DMS53 (cell line): ENCODE measurements at regions not wholly inside any gene's neighbourhood (a gene's known extent, or its start where the extent isn't known, plus 50 kb on each side); places are given as distances from the start of the nearest gene placed in this dataset.

ENCODE experiments used
- DNase-seq: peaks from one replicate; lab custom pipeline; 2025; lab: John Stamatoyannopoulos, UW

DNA sequence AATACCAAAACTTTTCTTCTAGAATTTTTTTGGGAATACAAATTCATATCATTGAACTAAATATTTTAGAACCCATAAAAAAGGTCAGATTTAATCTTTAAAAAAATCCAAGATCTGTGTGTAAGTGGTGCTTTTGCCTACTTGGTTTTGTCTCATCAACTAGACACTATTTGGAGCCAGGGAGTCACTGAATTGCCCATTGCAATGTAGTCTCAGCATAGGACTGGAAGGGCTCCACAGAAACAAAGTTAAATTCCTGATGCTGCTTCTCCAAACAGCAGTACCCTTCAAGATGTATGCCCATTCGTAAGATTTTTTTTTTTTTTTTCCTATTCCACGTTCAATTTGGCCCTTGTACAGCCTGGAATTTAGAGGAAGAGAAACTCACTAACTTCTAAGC lies 208.0 kb upstream of the MPDZ start:
- DNase-seq: no peak

DNA sequence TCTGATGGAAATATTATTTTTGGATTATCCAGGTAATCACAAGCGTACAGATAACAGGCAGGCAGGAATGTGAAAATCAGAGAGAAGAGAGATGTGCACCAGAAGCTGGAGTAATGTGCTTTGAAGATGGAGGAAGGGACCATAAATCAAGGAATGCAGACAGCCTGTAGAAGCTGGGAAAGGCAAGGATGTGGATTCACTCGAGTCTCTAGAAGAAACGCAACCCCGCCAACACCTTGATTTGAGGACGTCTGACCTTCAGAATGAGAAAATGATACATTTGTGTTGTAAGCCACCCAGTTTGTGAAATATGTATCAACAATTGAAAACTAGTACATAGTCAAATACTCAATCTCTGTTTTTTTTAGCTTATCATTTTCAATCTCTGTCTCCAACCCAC lies 207.6 kb upstream of the MPDZ start:
- no peak for DNase-seq

DNA sequence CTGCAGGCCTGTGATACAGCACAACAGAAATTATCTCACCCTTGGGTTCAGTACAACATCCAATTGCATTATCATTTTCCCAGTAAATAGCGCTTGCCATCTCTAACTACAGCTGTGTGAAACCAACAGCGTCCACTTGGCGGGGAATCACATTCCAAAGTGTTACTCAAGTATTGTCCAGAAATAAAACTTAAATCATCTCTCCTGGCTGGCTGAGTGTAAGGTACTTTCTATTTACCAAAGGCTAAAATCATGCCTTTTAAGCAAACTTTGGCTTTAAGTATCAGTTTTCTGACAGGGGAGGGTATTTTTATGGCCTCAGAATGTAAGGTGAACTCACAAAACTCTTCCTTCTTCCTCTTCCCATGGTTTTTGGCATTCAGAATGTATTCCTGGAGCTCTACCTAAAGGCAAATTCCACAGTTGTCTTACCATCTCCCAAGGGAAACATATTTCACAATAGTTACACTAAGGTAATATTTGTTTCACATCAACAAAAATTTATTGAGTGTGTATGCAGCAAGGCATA lies 205.6 kb upstream of the MPDZ start:
- DNase-seq: no peak

DNA sequence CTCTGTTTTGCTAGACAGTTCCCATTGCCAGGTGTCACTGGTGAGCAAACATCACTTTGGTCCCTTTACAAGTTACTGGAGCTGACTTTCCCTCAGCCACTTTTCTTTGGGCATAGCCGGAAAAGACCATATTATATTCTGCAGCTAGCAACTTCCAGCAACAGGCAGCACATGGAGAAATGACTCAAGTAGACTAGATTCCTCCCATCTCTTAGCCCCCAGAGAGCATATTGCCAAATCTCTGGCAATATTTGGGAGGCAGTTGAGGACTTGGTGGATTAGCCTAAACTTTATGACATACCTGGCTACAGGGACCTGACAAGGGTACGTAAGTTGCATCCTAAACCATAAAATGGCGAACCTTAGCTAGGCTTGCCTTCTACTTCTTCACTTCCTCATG lies 204.7 kb upstream of the MPDZ start:
- DNase-seq: no peak

DNA sequence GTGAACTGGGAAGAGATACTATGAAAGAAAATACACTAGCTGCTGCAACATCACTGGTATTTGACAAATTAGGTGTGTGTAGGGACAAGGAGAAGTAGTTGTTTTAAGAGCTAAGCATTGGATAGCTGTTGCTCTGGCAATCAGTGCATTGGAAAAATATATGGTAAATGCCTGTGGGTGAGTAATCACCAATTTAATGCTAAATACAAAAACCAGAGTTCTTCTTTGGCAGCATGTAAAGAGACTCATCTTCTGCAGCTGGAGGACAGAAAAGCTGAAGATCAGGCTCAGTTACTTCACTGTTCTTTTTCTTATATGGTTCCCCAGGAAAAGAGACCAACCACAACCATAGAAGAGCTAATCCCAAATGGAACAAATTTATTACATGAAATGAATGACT lies 201.8 kb upstream of the MPDZ start:
- no peak for DNase-seq

DNA sequence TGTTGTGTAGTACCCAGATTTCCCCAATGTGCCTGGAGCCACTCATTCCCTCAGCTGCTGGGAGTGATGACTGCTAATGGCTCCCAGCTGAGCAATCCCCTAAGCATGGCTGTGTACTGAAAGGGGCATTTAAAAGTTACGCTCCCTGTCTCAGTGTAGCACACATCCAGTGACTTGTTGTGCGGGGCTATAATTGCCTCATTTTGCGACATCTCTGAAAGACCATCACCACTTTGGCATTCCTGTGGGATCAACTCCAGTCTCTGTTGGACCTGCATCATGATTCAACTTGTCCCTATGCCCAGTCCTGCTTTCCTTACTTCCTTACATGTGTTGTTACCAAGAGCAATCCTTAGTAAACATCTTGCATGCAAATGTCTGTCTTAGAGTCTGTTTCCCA lies 201.2 kb upstream of the MPDZ start:
- DNase-seq: no peak

DNA sequence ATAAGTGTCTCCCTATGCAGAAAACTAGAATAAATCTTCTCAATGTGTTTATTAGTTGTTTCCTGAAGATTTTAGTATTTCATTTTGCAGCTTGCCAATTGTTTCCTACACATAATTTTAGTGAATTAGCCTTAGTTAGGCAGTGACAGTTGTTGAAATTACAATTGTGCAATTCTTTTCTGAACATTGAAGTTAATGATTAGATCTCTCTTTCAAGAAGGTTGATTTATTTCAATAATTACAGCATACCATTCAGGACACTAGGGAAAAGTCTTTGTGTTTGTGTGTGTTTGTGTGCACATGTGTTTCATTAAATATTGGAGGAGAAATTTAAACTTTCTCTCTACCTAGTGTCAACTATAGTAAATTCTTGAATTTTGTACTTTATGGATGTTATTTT lies 199.6 kb upstream of the MPDZ start:
- no peak for DNase-seq

DNA sequence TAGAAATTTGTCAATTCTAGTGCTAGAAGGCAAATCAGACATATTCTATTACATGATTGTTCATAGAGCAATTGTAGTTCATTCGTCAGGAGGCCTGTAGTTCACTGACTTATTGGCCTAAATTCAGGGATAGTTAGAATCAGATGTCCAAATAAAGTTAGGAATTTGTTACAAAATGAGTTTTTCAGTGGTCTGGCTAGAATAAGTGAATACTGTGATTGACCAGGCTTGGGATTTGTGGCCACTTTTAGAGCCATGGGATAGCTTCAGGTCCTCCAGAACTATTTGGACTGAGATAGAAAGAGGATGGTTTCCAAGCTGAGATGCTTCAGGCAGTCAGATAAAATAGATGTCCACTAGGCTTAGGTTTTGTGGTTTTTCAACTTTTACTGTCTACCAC lies 199.1 kb upstream of the MPDZ start:
- no peak for DNase-seq

DNA sequence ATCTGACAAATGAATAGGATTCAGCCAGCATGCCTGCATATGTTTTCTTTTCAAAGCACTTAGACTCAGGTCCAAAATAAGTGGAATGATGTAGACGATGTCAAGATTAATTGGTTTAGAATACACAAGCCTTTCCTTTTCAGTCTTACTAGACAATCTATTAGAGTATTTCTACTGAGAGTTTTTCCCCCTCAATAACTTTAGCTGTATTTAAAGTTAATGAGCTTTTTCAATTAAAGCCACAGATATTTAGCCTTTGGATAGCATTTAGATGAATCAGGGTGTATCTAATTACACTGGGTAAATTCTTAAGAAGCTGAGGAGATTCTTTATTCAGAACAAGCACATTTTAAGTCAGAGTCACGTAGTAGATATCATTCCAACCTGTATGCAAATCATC lies 198.7 kb upstream of the MPDZ start:
- DNase-seq: no peak

DNA sequence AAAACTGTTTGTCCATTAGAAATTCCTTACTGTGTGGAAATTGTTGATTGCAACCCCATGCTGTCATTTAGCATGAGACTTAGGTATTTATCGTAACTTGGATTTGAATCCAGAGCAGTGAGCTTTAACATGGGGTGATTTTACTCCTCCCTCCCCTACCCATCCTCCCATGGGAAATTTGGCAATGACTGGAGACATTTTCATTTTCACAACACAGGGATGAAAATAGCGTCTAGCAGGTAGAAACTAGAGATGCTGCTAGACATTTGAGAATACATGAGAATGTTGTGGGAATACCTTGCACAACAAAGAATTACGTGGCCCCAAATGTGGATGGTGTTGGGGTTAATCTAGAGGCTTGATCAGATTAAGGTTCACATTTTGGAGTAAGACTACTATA lies 191.3 kb upstream of the MPDZ start:
- no peak for DNase-seq

DNA sequence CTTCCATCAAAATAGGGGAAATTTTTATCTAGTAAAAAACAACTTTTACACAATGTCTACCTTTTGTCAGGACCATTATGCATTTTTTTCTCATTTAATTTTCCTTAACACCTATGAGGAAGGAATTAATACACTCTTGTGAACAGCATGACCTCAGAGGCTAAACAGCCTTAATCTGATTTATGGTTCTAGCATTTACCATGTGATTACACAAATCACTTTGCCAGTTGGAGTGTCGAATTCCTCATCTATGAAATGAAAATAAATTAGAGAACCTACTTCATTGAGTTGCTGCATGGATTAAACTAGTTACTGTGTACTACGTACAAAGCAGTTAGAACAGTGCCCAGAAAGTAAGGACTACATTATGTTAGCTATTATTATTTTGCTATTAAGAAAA lies 187.7 kb upstream of the MPDZ start:
- DNase-seq: no peak

DNA sequence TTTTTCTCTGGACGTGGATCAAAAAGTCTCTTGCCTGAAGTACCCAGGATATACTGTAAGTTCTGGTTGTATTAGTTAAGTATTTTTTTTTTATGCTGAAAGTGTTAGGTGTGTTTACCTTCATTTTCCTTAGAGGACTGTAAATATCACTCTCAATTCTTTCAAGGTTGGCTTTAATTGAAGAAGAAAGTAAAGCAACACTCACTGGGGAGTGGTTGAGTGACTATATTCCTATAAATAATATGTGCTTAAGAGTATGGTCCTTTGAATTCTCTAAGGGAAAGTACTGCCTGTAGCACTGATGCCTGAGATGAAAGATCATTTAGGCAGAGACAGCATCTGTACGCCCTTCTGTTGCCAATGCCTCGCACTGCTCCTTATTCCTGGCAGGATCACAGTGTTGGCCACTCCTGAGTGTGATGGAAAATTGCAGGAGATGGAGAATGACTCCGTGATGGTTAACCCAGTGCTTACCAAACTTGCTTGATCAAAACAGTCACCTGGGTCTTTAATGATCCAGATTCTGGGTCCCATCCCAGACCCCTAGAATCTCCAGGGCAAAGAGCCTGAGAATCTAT lies 182.0 kb upstream of the MPDZ start:
- DNase-seq: no peak

DNA sequence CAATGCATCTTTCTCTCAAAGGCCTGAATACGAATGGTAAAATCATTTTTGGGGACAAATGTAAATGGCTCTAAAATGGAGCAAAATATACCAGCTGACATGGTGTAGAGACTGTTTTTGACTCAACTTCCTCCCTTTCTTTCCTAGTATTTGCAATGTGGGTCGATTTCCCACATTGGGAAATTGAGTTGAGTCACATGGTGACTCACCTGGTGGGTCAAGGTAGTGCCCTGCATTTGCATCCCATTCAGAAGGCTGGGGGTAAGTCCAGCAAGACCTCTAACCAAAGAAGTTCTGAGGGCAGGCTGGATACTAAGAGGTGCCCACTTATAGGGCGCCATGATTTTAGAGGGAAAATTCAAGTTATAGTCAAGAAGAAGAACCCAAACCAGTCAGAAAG lies 179.6 kb upstream of the MPDZ start:
- DNase-seq: no peak

DNA sequence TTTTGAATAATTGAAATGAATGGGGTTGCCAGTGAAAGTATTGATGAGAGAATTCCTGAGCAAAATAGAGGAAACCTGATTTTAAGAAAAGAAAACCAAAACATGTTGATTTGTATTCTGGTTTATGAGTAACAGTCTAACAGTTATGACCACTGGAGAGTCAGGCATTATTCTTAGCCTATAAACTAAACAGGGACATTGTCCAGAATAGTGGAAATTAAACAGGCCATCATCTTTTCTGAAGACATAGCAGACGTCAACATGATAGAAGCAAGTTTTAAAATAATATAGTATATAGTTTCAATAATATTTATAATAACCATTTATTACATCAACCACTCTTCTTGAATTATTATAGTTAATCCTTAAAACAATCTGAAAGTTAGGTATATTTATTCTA lies 178.3 kb upstream of the MPDZ start:
- no peak for DNase-seq

DNA sequence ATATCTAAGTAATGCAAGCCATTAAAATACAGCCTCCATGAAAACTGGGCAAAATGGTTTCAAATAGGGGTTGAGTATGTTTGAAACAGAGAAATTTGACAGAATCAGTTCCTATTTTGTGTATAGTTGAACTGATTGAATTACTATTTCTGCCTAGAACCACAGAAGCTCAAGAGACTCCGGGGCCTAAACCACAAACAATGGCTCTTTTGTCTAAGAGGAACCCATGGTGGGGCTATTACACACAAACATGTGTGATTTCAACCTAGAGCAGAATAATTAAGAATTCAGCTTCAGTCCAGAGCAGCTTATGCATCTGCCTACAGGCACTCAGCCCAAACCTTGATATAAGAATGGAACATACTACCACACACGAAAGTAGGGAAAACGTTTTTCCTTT lies 171.2 kb upstream of the MPDZ start:
- no peak for DNase-seq

DNA sequence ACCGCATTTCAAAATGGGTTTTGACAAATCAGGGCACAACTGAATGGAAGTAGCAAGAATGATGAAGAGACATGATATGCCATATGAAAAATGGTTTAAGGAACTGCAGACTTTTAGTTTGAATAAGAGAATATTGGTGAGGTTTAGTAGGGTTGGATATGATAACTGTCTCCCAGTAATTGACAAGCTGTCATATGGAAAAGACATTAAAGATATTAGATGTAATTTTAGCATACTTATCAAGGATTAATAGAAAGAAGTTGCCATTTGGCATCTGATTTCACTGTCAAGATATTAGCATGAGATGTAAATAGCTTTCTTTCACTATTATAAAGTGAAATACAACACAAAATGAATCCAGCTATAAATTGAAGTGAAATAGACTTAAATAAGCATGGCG lies 169.0 kb upstream of the MPDZ start:
- no peak for DNase-seq

DNA sequence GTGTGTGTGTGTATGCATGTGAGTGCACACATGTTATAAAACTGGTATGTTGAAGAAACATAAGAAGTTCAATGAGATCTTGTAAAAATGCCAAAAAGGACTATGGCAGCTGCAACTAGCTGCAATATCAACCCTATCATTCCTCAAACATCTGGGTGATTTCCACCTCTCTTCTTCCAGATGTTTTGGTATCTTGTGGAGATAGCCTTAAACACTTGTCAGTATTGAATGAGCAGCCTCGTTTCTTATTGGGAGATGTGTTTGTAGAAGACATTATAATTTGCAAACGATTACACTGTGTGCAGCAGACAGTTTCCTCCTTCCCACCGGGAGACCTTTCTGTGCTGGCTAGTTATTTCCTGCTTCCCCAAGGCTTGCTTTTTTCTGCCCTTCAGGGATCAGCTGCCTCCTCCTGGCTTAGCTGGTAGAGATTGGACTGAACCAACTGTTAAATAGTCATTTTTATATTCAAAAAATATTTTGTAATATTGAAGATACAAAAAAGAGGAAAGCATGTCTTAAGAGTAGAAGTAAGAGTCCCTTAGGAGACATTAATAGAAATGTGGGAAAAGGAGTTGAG lies 168.4 kb upstream of the MPDZ start:
- DNase-seq: peak; percentile 0

DNA sequence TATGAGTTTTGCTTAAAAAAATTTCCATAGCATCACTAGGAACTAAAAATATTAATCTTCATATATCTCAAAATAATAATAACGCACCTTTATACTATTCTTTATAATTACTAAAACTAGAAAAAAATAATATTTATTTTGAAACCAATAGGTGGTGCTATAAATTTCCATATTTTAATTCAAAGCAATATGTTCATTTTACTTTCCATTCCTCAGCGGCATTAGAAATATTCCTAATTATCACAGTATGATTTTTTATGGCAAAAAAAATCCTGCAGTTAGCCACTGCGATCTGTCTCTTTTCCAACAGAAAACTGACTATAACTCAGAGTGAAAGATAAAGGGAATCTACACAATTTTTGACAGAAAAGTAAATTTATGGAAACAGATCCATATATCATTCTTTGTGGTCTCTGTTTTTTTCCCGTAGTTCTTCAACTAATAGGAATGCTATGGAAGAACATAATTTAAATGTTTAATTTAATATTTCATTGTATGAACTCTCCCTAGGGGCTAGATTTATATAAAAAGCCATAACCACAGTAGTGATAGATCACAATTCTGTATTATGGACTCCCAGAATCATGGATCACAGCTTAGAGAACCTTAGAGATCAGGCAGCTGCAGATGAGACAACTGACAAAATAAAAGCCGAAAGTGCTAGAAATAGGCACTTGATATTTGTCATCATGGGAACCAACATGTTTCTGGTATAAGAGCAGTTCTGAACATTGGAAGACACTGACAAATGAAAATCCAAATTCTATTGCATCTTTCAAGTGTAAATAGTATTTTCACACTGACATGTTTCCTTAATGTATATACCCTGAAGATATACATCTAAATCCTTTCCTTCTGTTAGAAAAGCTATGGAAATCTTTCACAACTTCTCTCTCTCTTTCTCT lies 167.7 kb upstream of the MPDZ start:
- peak; percentile 0 for DNase-seq

DNA sequence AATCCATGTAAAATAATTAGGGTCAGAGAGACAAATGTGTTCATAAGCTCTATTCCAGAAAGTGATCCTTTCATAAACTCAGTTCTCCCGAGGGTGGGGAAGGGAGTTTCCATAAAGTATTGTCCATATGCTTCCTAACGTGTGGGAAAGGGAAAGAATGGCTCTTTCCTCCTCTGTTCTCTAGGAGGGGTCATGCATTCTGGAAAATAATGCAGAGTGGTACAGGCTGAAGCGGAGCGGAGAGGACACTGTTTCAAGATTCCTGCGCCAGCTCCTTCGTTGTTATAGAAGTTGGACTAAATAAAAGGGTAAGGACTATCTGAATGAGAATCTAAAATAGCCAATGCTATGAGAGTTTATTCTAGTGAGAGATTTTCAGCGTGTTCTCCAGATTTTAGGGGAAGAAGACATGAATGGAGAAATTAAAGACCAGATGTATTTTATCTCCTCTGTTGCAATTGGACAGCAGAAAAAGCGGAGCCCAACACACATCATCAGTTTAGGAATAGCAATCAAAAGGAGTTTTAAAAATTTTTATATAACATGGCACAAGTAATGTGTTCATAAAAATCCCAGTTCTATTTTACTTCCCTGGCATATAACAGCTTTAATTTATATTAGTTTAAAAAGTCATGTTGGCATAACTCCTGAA lies 166.9 kb upstream of the MPDZ start:
- no peak for DNase-seq

DNA sequence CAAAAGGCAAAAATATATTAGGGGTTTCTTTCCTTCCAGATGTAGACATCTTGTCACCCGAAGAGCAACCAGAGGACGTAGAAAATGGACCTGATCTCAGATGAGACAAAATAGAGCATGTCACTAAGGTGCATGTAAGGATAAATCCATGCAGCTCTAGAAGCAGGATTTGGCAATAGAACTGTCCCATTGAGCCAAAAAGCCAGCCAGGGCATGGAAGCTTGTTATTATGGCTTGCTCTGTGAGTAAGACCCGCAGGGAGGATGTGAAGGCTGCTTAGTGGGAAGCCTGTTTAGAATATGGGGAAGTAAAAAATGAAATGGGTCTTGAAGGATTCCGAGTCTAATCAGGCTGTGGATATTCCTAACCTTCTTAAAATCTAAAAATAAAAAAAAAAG lies 165.6 kb upstream of the MPDZ start:
- no peak for DNase-seq

DNA sequence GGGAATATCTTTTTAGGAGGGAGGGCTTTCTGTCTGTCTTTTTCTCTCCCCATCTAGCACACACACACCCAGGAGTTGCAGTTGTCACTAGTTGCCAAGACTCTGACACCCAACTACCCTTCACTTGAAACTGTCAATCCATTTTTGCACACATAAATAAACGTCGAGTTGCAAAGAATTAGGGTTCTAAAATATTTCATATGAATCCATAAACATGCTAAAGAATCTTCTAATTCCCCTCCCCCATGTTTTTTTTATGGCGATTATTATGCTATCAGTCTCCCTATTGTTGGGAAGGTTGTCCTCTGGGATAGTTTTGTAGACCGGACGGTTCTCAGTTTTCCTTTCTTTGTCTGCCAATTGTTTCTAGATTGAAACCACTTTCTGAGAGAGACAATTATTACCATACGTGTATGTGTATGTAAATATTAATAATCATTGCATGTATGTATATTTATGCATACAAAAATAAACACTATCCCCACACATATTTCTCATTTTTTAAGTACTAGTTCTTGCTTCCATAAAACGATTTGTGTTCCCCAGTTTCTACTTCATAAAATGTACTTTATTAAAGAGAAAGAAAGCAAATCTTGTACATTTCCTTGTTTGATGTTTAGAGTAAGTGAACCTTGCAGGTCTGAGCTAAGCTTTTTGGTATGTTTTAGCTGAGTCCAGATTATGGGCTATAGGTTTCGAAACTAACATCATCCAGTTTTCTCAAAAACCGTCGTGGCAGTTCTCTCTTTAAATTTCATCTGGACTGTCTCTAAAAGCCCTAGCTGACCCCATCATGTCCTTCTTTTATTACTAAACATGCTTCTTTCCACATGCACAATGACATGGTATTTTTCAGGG lies 165.0 kb upstream of the MPDZ start:
- DNase-seq: no peak
